Breast epithelium (tissue), 4 donors: ENCODE measurements at regions not wholly inside any gene's neighbourhood (a gene's known extent, or its start where the extent isn't known, plus 50 kb on each side); places are given as distances from the start of the nearest gene placed in this dataset.

ENCODE experiments used
- DNase-seq, 2 donors: peaks; one replicate each; pipeline ENCODE4 v3.0.0-alpha.2; 2019; ENCODE audit warnings: low spot score in 2 of 2
- H3K27ac ChIP-seq, 2 donors: fragments of 200-600 bp; sonication (generic) in 1 of 2; one replicate each; pipeline ENCODE4 v1.5.1; 2016 to 2019; ENCODE audit warnings: mild to moderate bottlenecking in 1 of 2
- H3K27me3 ChIP-seq, 2 donors: fragments of 200-600 bp; sonication (generic) in 1 of 2; one replicate each; pipeline versions ENCODE4 v1.5.1 to v1.6.0; 2017 to 2019; ENCODE audit warnings: control low read depth in 1 of 2, mild to moderate bottlenecking in 1 of 2
- H3K36me3 ChIP-seq: fragments of 200-600 bp; one replicate; pipeline ENCODE4 v1.5.1; 2019
- H3K4me1 ChIP-seq, 2 donors: fragments of 200-600 bp; sonication (generic); one replicate each; pipeline ENCODE4 v1.5.1; 2016 to 2019; ENCODE audit warnings: control low read depth in 1 of 2
- H3K4me3 ChIP-seq, 3 donors: fragments of 200-600 bp; sonication (generic); 1 replicate in 2 of 3; 2 replicates in 1 of 3; pipeline ENCODE4 v1.5.1; 2016 to 2019; ENCODE audit warnings: mild to moderate bottlenecking in 3 of 3, moderate library complexity in 2 of 3
- H3K9me3 ChIP-seq, 2 donors: fragments of 200-600 bp; sonication (generic) in 1 of 2; one replicate each; pipeline ENCODE4 v1.5.1; 2016 to 2019; ENCODE audit warnings: control low read depth in 1 of 2
- POLR2A ChIP-seq: fragments of 450-650 bp; IDR thresholded peaks from one replicate; pipeline ENCODE4 v1.6.1; 2016; ENCODE audit warnings: antibody characterized with exemption, mild to moderate bottlenecking, moderate library complexity
- POLR2AphosphoS5 ChIP-seq, 3 donors: sonication (generic); formaldehyde crosslinking; IDR thresholded peaks; one replicate each; pipeline ENCODE4 v1.6.1; 2017; ENCODE audit warnings: antibody characterized with exemption in 3 of 3
- intact Hi-C: fragments of 100-400 bp; cut with DNase I; formaldehyde crosslinking; loops from one replicate; pipeline ENCODE4 v1.15.1; 2023; ENCODE audit warnings: low total_unique reads
- TF ChIP-seq, protein P1 (sequence below), 3 donors: fragments of 450-650 bp; IDR thresholded peaks; one replicate each; pipeline ENCODE4 v1.5.1; 2016 to 2017; ENCODE audit warnings: antibody characterized with exemption in 3 of 3, mild to moderate bottlenecking in 3 of 3, moderate library complexity in 3 of 3

DNA sequence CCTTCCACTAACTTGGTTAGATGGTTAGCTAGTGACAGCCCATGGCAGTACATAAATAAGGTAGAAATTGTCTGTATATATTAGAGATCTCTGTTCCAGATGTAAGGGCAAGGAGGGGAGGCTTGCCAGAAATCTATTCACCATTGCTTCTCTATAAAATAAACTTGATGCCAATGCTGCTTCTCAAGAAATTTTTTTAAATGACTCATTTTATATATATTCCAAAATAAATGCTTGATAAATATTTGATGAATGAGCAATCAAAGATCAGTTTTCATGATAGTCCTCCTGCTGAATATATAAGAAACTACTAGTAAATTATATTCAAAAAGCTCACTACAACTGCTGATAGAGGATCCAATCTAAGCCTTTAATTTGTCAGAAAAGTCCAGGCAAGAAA lies 710.6 kb upstream of the CCDC179 start:
- no peaks in the 10 kb centered on the region for H3K9me3 ChIP-seq
- no peaks in the 10 kb centered on the region for H3K36me3 ChIP-seq
- no peaks in the 10 kb centered on the region for H3K4me1 ChIP-seq
- no peak overlapping the region for H3K4me3 ChIP-seq
- TF ChIP-seq, protein P1, sequence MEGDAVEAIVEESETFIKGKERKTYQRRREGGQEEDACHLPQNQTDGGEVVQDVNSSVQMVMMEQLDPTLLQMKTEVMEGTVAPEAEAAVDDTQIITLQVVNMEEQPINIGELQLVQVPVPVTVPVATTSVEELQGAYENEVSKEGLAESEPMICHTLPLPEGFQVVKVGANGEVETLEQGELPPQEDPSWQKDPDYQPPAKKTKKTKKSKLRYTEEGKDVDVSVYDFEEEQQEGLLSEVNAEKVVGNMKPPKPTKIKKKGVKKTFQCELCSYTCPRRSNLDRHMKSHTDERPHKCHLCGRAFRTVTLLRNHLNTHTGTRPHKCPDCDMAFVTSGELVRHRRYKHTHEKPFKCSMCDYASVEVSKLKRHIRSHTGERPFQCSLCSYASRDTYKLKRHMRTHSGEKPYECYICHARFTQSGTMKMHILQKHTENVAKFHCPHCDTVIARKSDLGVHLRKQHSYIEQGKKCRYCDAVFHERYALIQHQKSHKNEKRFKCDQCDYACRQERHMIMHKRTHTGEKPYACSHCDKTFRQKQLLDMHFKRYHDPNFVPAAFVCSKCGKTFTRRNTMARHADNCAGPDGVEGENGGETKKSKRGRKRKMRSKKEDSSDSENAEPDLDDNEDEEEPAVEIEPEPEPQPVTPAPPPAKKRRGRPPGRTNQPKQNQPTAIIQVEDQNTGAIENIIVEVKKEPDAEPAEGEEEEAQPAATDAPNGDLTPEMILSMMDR (IDR thresholded peaks at IDR 0.05) = no peak
- no peak for TF ChIP-seq POLR2A
- no peak for TF ChIP-seq POLR2AphosphoS5 (IDR thresholded peaks at IDR 0.05)
- no peak overlapping the region for H3K27ac ChIP-seq
- no peak for DNase-seq
- no peaks in the 10 kb centered on the region for H3K27me3 ChIP-seq
- intact Hi-C loops = no loop called here

GRCh38 chr11:23573429-23573828 lies 713.2 kb upstream of the CCDC179 start:
- Histone ChIP-seq H3K4me3 (no peak overlapping the region), H3K27me3 (no peaks in the 10 kb centered on the region), H3K36me3 (no peaks in the 10 kb centered on the region), H3K4me1 (no peaks in the 10 kb centered on the region), H3K9me3 (no peaks in the 10 kb centered on the region), H3K27ac (no peak overlapping the region)
- no peak for DNase-seq
- intact Hi-C loops = no loop called here
- TF ChIP-seq POLR2A = no peak
- TF ChIP-seq, protein P1 (IDR thresholded peaks at IDR 0.05) = no peak
- no peak for TF ChIP-seq POLR2AphosphoS5 (IDR thresholded peaks at IDR 0.05)

GRCh38 chr11:23574149-23574548 lies 713.9 kb upstream of the CCDC179 start:
- TF ChIP-seq POLR2AphosphoS5 (IDR thresholded peaks at IDR 0.05) (no peak), POLR2A (no peak)
- TF ChIP-seq, protein P1 (IDR thresholded peaks at IDR 0.05) = no peak
- intact Hi-C loops = no loop called here
- Histone ChIP-seq H3K4me3 (no peak overlapping the region), H3K4me1 (no peaks in the 10 kb centered on the region), H3K9me3 (no peaks in the 10 kb centered on the region), H3K36me3 (peaks cover 3% of the 10 kb centered on the region), H3K27ac (no peak overlapping the region), H3K27me3 (no peaks in the 10 kb centered on the region)
- DNase-seq = no peak

- H3K9me3 ChIP-seq = no peaks in the 10 kb centered on the region
- no peak for DNase-seq
- TF ChIP-seq POLR2AphosphoS5 (IDR thresholded peaks at IDR 0.05) (no peak), POLR2A (no peak)
- TF ChIP-seq, protein P1 (IDR thresholded peaks at IDR 0.05) = no peak
- intact Hi-C loops = no loop called here
- no peaks in the 10 kb centered on the region for H3K4me1 ChIP-seq
- H3K27me3 ChIP-seq = no peaks in the 10 kb centered on the region
- no peak overlapping the region for H3K4me3 ChIP-seq
- H3K27ac ChIP-seq = no peak overlapping the region
- peaks cover 3% of the 10 kb centered on the region for H3K36me3 ChIP-seq
Measured at GRCh38 chr11:23577296-23577695, 717.0 kb upstream of the CCDC179 start.

- H3K27me3 ChIP-seq = no peaks in the 10 kb centered on the region
- H3K4me1 ChIP-seq = no peaks in the 10 kb centered on the region
- no peaks in the 10 kb centered on the region for H3K36me3 ChIP-seq
- intact Hi-C loops = no loop called here
- no peak overlapping the region for H3K27ac ChIP-seq
- DNase-seq = no peak
- no peak overlapping the region for H3K4me3 ChIP-seq
- TF ChIP-seq POLR2AphosphoS5 (IDR thresholded peaks at IDR 0.05) (no peak), POLR2A (no peak)
- TF ChIP-seq, protein P1 (IDR thresholded peaks at IDR 0.05) = no peak
- H3K9me3 ChIP-seq = no peaks in the 10 kb centered on the region
Measured at GRCh38 chr11:23585416-23586104, 725.3 kb upstream of the CCDC179 start.
